ENCODE measurements at regions not wholly inside any gene's neighbourhood (a gene's known extent, or its start where the extent isn't known, plus 50 kb on each side); places are given as distances from the start of the nearest gene placed in this dataset.
"Not testable (repeated sequence)": the region's sequence is repeated elsewhere in the genome, so short reads cannot be mapped to it uniquely, and the experiment has no call there.

GRCh38 chr1:187840557-187840956, 1011.8 kb downstream of the PLA2G4A start:
- TF ChIP-seq CTCF (IDR thresholded peaks at IDR 0.05; ENCODE audit: low read depth, low read length) = no peak
- no peak for DNase-seq (ENCODE audit: extremely low read depth, low read depth)

DNA sequence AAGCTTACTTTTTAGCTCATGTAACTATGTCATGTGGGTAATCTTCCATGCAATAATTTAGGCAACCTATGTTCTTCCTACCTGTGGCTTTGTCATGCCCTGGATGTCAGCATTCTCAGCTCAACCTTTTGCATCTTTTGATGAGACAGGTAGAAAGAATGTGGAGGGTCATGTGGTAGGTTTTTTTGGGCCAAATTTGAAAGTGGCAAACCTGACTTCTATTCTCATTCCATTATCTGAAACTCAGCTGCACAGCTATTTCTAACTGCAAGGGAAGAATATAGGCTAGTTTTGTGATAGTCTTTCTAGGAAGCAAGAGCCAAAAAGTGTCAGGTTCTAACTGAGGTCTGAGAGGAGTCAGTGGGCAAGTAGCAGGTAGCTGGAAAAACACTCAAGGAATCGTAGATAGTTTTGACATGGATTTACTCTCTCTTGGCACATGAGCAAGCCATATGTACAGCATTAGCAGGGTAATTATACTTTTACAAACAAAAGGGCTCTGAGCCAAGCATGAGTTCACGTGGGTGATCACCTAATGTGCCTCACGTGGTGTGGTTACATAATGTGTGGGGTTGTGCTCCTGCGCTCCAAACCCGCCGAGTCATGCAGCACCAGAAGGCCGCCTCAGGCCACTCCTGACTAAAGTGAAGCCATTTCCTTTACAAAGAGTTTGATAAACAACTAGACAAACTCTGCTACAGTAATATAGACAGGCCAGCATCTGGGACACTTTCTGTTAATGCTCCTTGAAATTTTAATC, 1013.8 kb downstream of the PLA2G4A start:
- DNase-seq (ENCODE audit: extremely low read depth, low read depth) = no peak

DNA sequence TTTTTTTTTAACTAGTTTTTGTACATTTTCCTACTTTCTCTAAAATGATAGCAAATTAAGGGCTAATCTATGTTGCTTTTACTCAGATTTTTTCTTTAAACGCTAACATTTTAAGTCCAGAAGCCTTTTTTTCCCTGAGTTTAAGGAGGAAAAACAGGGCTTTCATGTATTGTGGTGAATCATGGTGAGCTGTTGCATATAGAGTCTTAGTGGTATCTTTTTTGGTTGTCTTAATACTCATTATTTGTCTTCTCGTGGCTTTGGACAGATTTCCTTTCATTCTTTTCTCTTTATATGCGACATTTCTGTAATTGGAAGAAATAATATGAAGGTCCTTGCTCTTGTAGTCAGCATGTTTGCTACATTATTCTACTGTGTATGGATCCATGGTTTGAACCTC, 1015.6 kb downstream of the PLA2G4A start:
- DNase-seq (ENCODE audit: extremely low read depth, low read depth) = no peak
- no peak for TF ChIP-seq CTCF (IDR thresholded peaks at IDR 0.05; ENCODE audit: low read depth, low read length)

More for the DNA sequence above, 1013.8 kb downstream of the PLA2G4A start:
- no peak for TF ChIP-seq CTCF (IDR thresholded peaks at IDR 0.05; ENCODE audit: low read depth, low read length)

DNA sequence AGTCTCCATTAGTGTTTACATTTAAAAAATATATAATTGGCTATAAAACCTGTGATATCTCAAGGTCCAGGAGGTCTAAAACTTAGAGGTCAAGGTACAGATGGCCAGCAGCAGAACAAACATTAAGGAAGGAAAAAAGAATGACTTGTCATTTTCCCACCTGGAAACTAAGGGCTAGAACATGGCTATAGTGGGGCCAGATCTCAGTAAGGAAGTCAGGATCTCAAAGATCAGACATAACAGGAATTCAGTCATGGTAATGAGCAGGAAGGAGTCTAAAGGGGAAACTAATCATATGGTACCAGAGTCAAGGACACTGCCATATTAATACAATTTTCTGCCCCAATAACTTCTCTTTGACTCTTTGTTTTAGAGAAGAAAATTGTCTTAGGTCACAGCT, 1018.8 kb downstream of the PLA2G4A start:
- no peak for TF ChIP-seq CTCF (IDR thresholded peaks at IDR 0.05; ENCODE audit: low read depth, low read length)
- no peak for DNase-seq (ENCODE audit: extremely low read depth, low read depth)

GRCh38 chr1:187848321-187848720, 1019.6 kb downstream of the PLA2G4A start:
- no peak for TF ChIP-seq CTCF (IDR thresholded peaks at IDR 0.05; ENCODE audit: low read depth, low read length)
- no peak for DNase-seq (ENCODE audit: extremely low read depth, low read depth)

- DNase-seq (ENCODE audit: extremely low read depth, low read depth) = not testable (repeated sequence)
Observed at GRCh38 chr1:187850146-187850545, 1021.4 kb downstream of the PLA2G4A start.

- DNase-seq (ENCODE audit: extremely low read depth, low read depth) = no peak
- no peak for TF ChIP-seq CTCF (IDR thresholded peaks at IDR 0.05; ENCODE audit: low read depth, low read length)
Observed at GRCh38 chr1:187853505-187853904, 1024.8 kb downstream of the PLA2G4A start.

DNA sequence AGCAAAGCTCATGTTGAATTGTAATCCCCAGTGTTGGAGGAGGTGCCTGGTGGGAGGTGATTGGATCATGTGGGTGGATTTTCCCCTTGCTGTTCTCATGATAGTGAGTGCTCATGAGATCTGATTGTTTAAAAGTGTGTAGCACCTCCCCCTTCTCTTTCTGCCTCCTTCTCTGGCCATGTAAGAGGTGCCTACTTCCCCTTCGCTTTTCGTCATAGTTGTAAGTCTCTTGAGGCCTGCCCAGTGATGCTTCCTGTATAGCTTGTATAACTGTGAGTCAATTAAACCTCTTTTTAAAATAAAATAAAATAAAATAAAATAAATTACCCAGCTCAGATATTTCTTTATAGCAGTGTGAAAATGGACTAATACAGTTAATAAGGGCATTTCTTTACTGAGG, 1025.7 kb downstream of the PLA2G4A start:
- no peak for TF ChIP-seq CTCF (IDR thresholded peaks at IDR 0.05; ENCODE audit: low read depth, low read length)
- no peak for DNase-seq (ENCODE audit: extremely low read depth, low read depth)
